HFF-Myc (cell line): ENCODE measurements at regions not wholly inside any gene's neighbourhood (a gene's known extent, or its start where the extent isn't known, plus 50 kb on each side); places are given as distances from the start of the nearest gene placed in this dataset.

ENCODE experiments used
- DNase-seq: peaks from one replicate; pipeline ENCODE4 v3.0.0-alpha.2; 2011; ENCODE audit warnings: low read depth; ENCODE audit errors: extremely low read depth
- H3K4me3 ChIP-seq: replicated peaks from 2 replicates; pipeline ENCODE4 v1.5.1; 2011; ENCODE audit warnings: low read depth, mild to moderate bottlenecking, control low read depth, low read length
- CTCF ChIP-seq: IDR thresholded peaks from 2 replicates; pipeline ENCODE4 v1.5.1; 2012; ENCODE audit warnings: mild to moderate bottlenecking, low read depth, low read length, control low read depth; ENCODE audit errors: missing control alignments

DNA sequence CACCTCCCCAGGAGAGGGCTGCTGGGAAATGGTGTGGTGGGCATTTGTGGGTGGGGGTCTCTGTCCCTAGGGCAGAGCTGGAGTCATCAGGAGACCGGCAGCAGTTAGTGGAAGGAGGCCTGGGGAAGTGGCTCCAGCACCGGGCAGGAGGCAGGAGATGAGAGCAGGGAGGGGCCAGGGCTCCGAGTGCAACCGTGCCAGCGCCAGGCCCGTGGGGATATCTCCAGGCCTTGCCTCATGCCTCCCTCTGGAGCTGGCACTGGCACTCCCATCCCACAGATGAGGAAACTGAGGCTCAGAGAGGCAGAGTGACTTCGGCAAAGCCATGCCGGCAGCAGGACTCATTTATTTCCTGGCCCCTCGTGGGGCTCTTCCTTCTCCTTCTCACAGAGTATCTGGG lies 83.5 kb downstream of the HMX1 start:
- TF ChIP-seq CTCF, result no peak
- DNase-seq, result no peak
- H3K4me3 ChIP-seq, result no peak overlapping the region

- DNase-seq, result no peak
- no peak for TF ChIP-seq CTCF
- no peak overlapping the region for H3K4me3 ChIP-seq
These were observed 85.5 kb downstream of the HMX1 start for GRCh38 chr4:8786166-8786565.

- no peak for DNase-seq
- no peak for TF ChIP-seq CTCF
- no peak overlapping the region for H3K4me3 ChIP-seq
These were observed 85.9 kb downstream of the HMX1 start for GRCh38 chr4:8785656-8786142.

GRCh38 chr4:8783736-8784135 lies 87.9 kb downstream of the HMX1 start:
- DNase-seq, result no peak
- TF ChIP-seq CTCF, result no peak
- no peak overlapping the region for H3K4me3 ChIP-seq

DNA sequence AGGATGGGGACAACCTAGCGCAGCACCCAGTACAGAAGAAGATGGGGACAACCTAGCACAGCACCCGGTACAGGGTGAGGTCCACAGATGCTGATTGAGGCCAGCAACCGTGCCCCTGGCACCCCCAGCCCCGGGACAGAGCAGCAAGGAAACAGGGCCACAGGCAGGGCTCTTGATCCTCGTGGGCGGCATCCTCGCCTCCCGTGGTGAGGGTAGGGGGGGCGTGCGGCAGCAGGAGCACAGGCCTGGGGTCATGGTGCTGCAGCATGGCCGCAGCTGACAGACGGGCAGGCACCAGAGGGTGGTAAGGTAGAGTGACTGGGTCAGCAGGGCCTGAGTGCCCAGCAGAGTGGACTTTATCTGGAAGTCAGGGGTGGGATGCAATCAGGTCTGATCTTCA lies 89.5 kb downstream of the HMX1 start:
- no peak for TF ChIP-seq CTCF
- no peak for DNase-seq

GRCh38 chr4:8781641-8782040 lies 90.0 kb downstream of the HMX1 start:
- TF ChIP-seq CTCF, result no peak

More for the DNA sequence above, 89.5 kb downstream of the HMX1 start:
- H3K4me3 ChIP-seq, result no peak overlapping the region

More at GRCh38 chr4:8781641-8782040, 90.0 kb downstream of the HMX1 start:
- H3K4me3 ChIP-seq, result no peak overlapping the region
- DNase-seq, result no peak
